GM12878 (cell line): ENCODE measurements at regions not wholly inside any gene's neighbourhood (a gene's known extent, or its start where the extent isn't known, plus 50 kb on each side); places are given as distances from the start of the nearest gene placed in this dataset.

ENCODE experiments used
- ATAC-seq: fragments of 200-7000 bp; cut with Tn5 transposase; 3 replicates; pipeline ENCODE4 v1.9.1; 2020; ENCODE audit warnings: mild to moderate bottlenecking, moderate library complexity
- BruUV-seq: library from RNA; stranded (reverse); fragments of 400-500 nt; replicated peaks from 2 replicates; lab custom pipeline; 2021; lab: Mats Ljungman, UMichigan
- CTCF ChIA-PET: fragments of 300-600 bp; sonication (Branson Sonifier 250); formaldehyde crosslinking; extraction: SDS; loops from one replicate; lab custom pipeline; 2021; ENCODE audit warnings: inconsistent platforms; lab: Yijun Ruan, JAX
- POLR2A ChIA-PET: fragments of 350-600 bp; formaldehyde crosslinking; extraction: SDS; loops from one replicate; lab custom pipeline; 2021; ENCODE audit warnings: inconsistent platforms; lab: Charles Lee
- RAD21 ChIA-PET: fragments of 300-600 bp; sonication (Branson Sonifier 250); formaldehyde crosslinking; loops from one replicate; lab custom pipeline; 2023; ENCODE audit warnings: antibody characterized with exemption; ENCODE audit not compliant: unreplicated experiment; lab: Charles Lee
- SMC1A ChIA-PET: fragments of 300-600 bp; sonication (Branson Sonifier 250); formaldehyde crosslinking; loops from one replicate; lab custom pipeline; 2023; ENCODE audit not compliant: unreplicated experiment, uncharacterized antibody; lab: Charles Lee
- DNase-seq: peaks from one replicate; pipeline ENCODE4 v3.0.0-alpha.2; 2011; ENCODE audit warnings: low read depth, low spot score
- FAIRE-seq: peaks from 3 replicates; lab custom pipeline; 2011; peaks lifted over from hg19 to GRCh38; lab: Jason Lieb, UNC
- H2AFZ ChIP-seq: 2 replicates; pipeline ENCODE4 v1.6.0; 2011; ENCODE audit warnings: low read depth, low read length, control low read depth; ENCODE audit not compliant: control insufficient read depth
- H3K27ac ChIP-seq: 2 replicates; pipeline ENCODE4 v1.5.1; 2011; ENCODE audit warnings: control low read depth; ENCODE audit not compliant: control insufficient read depth, insufficient read depth
- H3K27me3 ChIP-seq, 2 experiments: replicated peaks in 1 of 2; 2 replicates each; pipeline versions ENCODE4 v1.6.0 to v1.6.1; 2011; ENCODE audit warnings: low read length in 1 of 2; ENCODE audit not compliant: control insufficient read depth in 2 of 2, insufficient read depth in 2 of 2
- H3K36me3 ChIP-seq, 2 experiments: 2 replicates each; pipeline ENCODE4 v1.5.1; 2011; ENCODE audit warnings: low read length in 1 of 2; ENCODE audit not compliant: control insufficient read depth in 2 of 2, insufficient read depth in 2 of 2
- H3K4me1 ChIP-seq: 2 replicates; pipeline ENCODE4 v1.6.1; 2011; ENCODE audit warnings: mild to moderate bottlenecking, low read length, moderate library complexity, mixed read lengths; ENCODE audit not compliant: control insufficient read depth, insufficient read depth
- H3K4me2 ChIP-seq: 2 replicates; pipeline ENCODE4 v1.6.0; 2011; ENCODE audit warnings: control low read depth; ENCODE audit not compliant: control insufficient read depth, insufficient read depth
- H3K4me3 ChIP-seq: fragments of 200-600 bp; sonication (generic); 2 replicates; pipeline ENCODE4 v1.5.1; 2016
- H3K79me2 ChIP-seq: 2 replicates; pipeline ENCODE4 v1.6.0; 2011; ENCODE audit warnings: low read length; ENCODE audit not compliant: control insufficient read depth, insufficient read depth
- H3K9ac ChIP-seq: 2 replicates; pipeline ENCODE4 v1.8.0; 2011; ENCODE audit warnings: low read length, control low read depth, mixed read lengths; ENCODE audit not compliant: control insufficient read depth, insufficient read depth
- H3K9me3 ChIP-seq: replicated peaks from 3 replicates; pipeline ENCODE4 v1.5.1; 2011; ENCODE audit warnings: mild to moderate bottlenecking, low read length; ENCODE audit not compliant: control insufficient read depth, insufficient read depth
- H4K20me1 ChIP-seq: 2 replicates; pipeline ENCODE4 v1.6.0; 2011; ENCODE audit not compliant: control insufficient read depth, insufficient read depth
- ATF3 ChIP-seq: IDR thresholded peaks from 2 replicates; pipeline ENCODE4 v1.6.1; 2011; ENCODE audit warnings: low read depth, mild to moderate bottlenecking, low read length, moderate library complexity, borderline replicate concordance; ENCODE audit errors: extremely low read depth
- EED ChIP-seq: sonication (generic); IDR thresholded peaks from 2 replicates; pipeline ENCODE4 v1.6.1; 2016; ENCODE audit warnings: antibody characterized with exemption, low read depth
- HDGF ChIP-seq: fragments of 450-650 bp; IDR thresholded peaks from 2 replicates; pipeline ENCODE4 v1.6.1; 2016; ENCODE audit warnings: antibody characterized with exemption
- NFYB ChIP-seq: IDR thresholded peaks from 2 replicates; pipeline ENCODE4 v1.6.1; 2011; ENCODE audit warnings: low read depth, mild to moderate bottlenecking, low read length, improper control_type of control experiment, moderate library complexity; ENCODE audit not compliant: insufficient read depth
- PML ChIP-seq: IDR thresholded peaks from 2 replicates; pipeline ENCODE4 v1.6.1; 2012; ENCODE audit warnings: low read length, inconsistent platforms
- ZNF622 ChIP-seq: fragments of 450-650 bp; IDR thresholded peaks from 2 replicates; pipeline ENCODE4 v1.6.1; 2017; ENCODE audit warnings: mild to moderate bottlenecking, inconsistent platforms
- ZSCAN29 ChIP-seq: fragments of 450-650 bp; IDR thresholded peaks from 2 replicates; pipeline ENCODE4 v1.6.1; 2017; ENCODE audit warnings: mild to moderate bottlenecking, moderate library complexity
- WGBS: methylation state at CpG from one replicate; pipeline ENCODE4 v1.1.6; 2016; ENCODE audit warnings: low lambda C conversion rate; ENCODE audit not compliant: insufficient replicate concordance, insufficient coverage; ENCODE audit errors: missing lambda C conversion rate; 5-methylcytosine and 5-hydroxymethylcytosine counted together
- in situ Hi-C: fragments of 300-500 bp; cut with MboI; formaldehyde crosslinking; loops from 9 replicates; pipeline ENCODE4 v1.14.3; 2018; ENCODE audit warnings: mixed read lengths
- intact Hi-C: fragments of 100-400 bp; cut with micrococcal nuclease; formaldehyde crosslinking; loops from one replicate; pipeline ENCODE4 v1.14.2; 2022; ENCODE audit not compliant: unreplicated experiment
- TF ChIP-seq, protein P1 (sequence below): fragments of 450-650 bp; conservative IDR thresholded peaks from 2 replicates; pipeline ENCODE4 v1.6.1; 2017; ENCODE audit warnings: mild to moderate bottlenecking, moderate library complexity

GRCh38 chr7:149562602-149563001, 65.0 kb upstream of the ZNF746 start:
- CTCF ChIA-PET = interaction anchor here (1.5 kb wide), 1 partner anchor 28 kb away, joined by 3 read pairs; no protein-coding TSS in a partner anchor
- Histone ChIP-seq H3K9me3 (no peaks in the 10 kb centered on the region), H2AFZ (no peak overlapping the region), H3K27ac (no peak overlapping the region), H3K27me3 (no peaks in the 10 kb centered on the region), H3K4me3 (no peak overlapping the region), H3K36me3 (peaks cover 13 to 18% of the 10 kb centered on the region in 2 experiments), H3K9ac (no peak overlapping the region), H4K20me1 (no peaks in the 10 kb centered on the region), H3K4me1 (no peaks in the 10 kb centered on the region), H3K79me2 (no peaks in the 10 kb centered on the region; the same call in 1 of the 2 replicates), H3K4me2 (no peak overlapping the region)
- intact Hi-C loops = no loop called here
- ATAC-seq (no peak), DNase-seq (no peak), FAIRE-seq (no peak)
- POLR2A ChIA-PET = no interaction called here
- 84% methylated on average over 4 of the region's 4 CpGs for WGBS
- SMC1A ChIA-PET = interaction anchor here (1.3 kb wide), 1 partner anchor 17 kb away, joined by 4 read pairs; no protein-coding TSS in a partner anchor
- TF ChIP-seq EED = no peak
- TF ChIP-seq ZSCAN29 = no peak
- no peak for TF ChIP-seq PML
- TF ChIP-seq, protein P1, sequence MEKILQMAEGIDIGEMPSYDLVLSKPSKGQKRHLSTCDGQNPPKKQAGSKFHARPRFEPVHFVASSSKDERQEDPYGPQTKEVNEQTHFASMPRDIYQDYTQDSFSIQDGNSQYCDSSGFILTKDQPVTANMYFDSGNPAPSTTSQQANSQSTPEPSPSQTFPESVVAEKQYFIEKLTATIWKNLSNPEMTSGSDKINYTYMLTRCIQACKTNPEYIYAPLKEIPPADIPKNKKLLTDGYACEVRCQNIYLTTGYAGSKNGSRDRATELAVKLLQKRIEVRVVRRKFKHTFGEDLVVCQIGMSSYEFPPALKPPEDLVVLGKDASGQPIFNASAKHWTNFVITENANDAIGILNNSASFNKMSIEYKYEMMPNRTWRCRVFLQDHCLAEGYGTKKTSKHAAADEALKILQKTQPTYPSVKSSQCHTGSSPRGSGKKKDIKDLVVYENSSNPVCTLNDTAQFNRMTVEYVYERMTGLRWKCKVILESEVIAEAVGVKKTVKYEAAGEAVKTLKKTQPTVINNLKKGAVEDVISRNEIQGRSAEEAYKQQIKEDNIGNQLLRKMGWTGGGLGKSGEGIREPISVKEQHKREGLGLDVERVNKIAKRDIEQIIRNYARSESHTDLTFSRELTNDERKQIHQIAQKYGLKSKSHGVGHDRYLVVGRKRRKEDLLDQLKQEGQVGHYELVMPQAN = no peak
- no peak for TF ChIP-seq NFYB
- no peak for TF ChIP-seq ZNF622
- no peak for TF ChIP-seq ATF3
- TF ChIP-seq HDGF = no peak
- in situ Hi-C loops = no loop called here
- no TSS peak for BruUV-seq
- RAD21 ChIA-PET = no interaction called here
